AG04450 (cell line): ENCODE measurements at regions not wholly inside any gene's neighbourhood (a gene's known extent, or its start where the extent isn't known, plus 50 kb on each side); places are given as distances from the start of the nearest gene placed in this dataset.

Experiments
- CTCF ChIA-PET: fragments of 300-600, 350-600 bp; formaldehyde crosslinking; extraction: SDS; loops from one replicate; lab custom pipeline; 2022; ENCODE audit warnings: antibody characterized with exemption, inconsistent platforms; lab: Charles Lee
- POLR2A ChIA-PET: fragments of 350-600 bp; formaldehyde crosslinking; extraction: SDS; loops from one replicate; lab custom pipeline; 2021; ENCODE audit warnings: antibody characterized with exemption, inconsistent platforms; lab: Yijun Ruan, JAX
- DNase-seq: peaks from one replicate; pipeline ENCODE4 v3.0.0-alpha.2; 2011; ENCODE audit warnings: low read depth, low spot score
- H3K27ac ChIP-seq: one replicate; pipeline ENCODE4 v1.5.1; 2012; ENCODE audit warnings: low read depth, low read length, control low read depth
- H3K27me3 ChIP-seq: one replicate; pipeline ENCODE4 v1.6.0; 2012; ENCODE audit warnings: low read length; ENCODE audit not compliant: control insufficient read depth, insufficient read depth
- H3K4me3 ChIP-seq: 2 replicates; pipeline ENCODE4 v1.5.1; 2011; ENCODE audit warnings: mild to moderate bottlenecking, low read depth, low read length, control low read depth
- H3K9me3 ChIP-seq: 2 replicates; pipeline ENCODE4 v1.5.1; 2012; ENCODE audit warnings: low read length; ENCODE audit not compliant: control insufficient read depth, insufficient read depth
- TF ChIP-seq, protein P1 (sequence below): IDR thresholded peaks from 2 replicates; pipeline ENCODE4 v1.5.1; 2011; ENCODE audit warnings: low read depth, low read length, control low read depth, inconsistent platforms

DNA sequence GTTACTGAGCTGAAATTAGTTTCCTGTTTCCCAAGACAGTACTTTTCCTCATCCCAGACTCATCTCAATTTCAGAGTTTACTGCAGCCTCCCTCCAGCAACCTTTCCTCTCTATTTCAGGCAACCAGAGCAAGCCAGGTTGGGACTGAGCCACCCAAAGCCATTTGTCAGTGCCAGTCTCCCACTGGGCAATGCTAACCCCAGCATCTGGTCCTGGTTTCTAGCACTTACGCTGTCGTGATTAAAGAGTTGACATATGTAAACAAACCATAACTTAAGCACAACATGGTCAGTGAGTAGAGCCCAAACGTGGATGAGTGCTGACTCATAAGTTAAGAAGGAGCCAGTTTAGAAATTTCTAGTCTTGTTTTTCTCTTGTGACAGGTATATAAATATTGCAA lies 119.6 kb upstream of the BLID start:
- no peaks in the 10 kb centered on the region for H3K27me3 ChIP-seq
- peak overlapping the region; percentile 74 for H3K27ac ChIP-seq
- ChIA-PET CTCF (interaction anchor here (1.0 to 4.7 kb wide), 2 partner anchors 20 to 33 kb away, joined by 4 to 27 read pairs; no protein-coding TSS in a partner anchor), POLR2A (interaction anchor here (1.2 to 1.6 kb wide), 2 partner anchors 20 to 25 kb away, joined by 3 to 9 read pairs; no protein-coding TSS in a partner anchor)
- H3K4me3 ChIP-seq = no peak overlapping the region
- TF ChIP-seq, protein P1, sequence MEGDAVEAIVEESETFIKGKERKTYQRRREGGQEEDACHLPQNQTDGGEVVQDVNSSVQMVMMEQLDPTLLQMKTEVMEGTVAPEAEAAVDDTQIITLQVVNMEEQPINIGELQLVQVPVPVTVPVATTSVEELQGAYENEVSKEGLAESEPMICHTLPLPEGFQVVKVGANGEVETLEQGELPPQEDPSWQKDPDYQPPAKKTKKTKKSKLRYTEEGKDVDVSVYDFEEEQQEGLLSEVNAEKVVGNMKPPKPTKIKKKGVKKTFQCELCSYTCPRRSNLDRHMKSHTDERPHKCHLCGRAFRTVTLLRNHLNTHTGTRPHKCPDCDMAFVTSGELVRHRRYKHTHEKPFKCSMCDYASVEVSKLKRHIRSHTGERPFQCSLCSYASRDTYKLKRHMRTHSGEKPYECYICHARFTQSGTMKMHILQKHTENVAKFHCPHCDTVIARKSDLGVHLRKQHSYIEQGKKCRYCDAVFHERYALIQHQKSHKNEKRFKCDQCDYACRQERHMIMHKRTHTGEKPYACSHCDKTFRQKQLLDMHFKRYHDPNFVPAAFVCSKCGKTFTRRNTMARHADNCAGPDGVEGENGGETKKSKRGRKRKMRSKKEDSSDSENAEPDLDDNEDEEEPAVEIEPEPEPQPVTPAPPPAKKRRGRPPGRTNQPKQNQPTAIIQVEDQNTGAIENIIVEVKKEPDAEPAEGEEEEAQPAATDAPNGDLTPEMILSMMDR = no peak
- DNase-seq = peak; percentile 94
- H3K9me3 ChIP-seq = no peaks in the 10 kb centered on the region

- DNase-seq = no peak
- TF ChIP-seq, protein P1 = no peak
- CTCF ChIA-PET = interaction anchor here (1.0 to 4.7 kb wide), 2 partner anchors 19 to 32 kb away, joined by 4 to 27 read pairs; no protein-coding TSS in a partner anchor
- H3K27me3 ChIP-seq = no peaks in the 10 kb centered on the region
- no peak overlapping the region for H3K27ac ChIP-seq
- H3K9me3 ChIP-seq = no peaks in the 10 kb centered on the region
- H3K4me3 ChIP-seq = no peak overlapping the region
- POLR2A ChIA-PET = interaction anchor here (0.6 to 1.6 kb wide), 3 partner anchors 19 to 223 kb away, joined by 3 to 9 read pairs (median 3); no protein-coding TSS in a partner anchor
Observed at GRCh38 chr11:122234780-122235179, 118.8 kb upstream of the BLID start.

GRCh38 chr11:122234257-122234656 lies 118.2 kb upstream of the BLID start:
- CTCF ChIA-PET = interaction anchor here (4.7 kb wide), 1 partner anchor 18 kb away, joined by 27 read pairs; no protein-coding TSS in a partner anchor
- no peak for DNase-seq
- no peaks in the 10 kb centered on the region for H3K9me3 ChIP-seq
- H3K27ac ChIP-seq = no peak overlapping the region
- POLR2A ChIA-PET = interaction anchor here (1.2 to 1.6 kb wide), 2 partner anchors 19 to 24 kb away, joined by 3 to 9 read pairs; no protein-coding TSS in a partner anchor
- no peaks in the 10 kb centered on the region for H3K27me3 ChIP-seq
- TF ChIP-seq, protein P1 = no peak
- no peak overlapping the region for H3K4me3 ChIP-seq

GRCh38 chr11:122232985-122233384 lies 117.0 kb upstream of the BLID start:
- CTCF ChIA-PET = interaction anchor here (0.6 to 4.7 kb wide), 3 partner anchors 14 to 348 kb away, joined by 3 to 27 read pairs (median 4); no protein-coding TSS in a partner anchor
- Histone ChIP-seq H3K27me3 (no peaks in the 10 kb centered on the region), H3K4me3 (no peak overlapping the region), H3K27ac (no peak overlapping the region), H3K9me3 (no peaks in the 10 kb centered on the region)
- POLR2A ChIA-PET = interaction anchor here (1.2 kb wide), 1 partner anchor 18 kb away, joined by 3 read pairs; no protein-coding TSS in a partner anchor
- TF ChIP-seq, protein P1 = no peak
- no peak for DNase-seq

DNA sequence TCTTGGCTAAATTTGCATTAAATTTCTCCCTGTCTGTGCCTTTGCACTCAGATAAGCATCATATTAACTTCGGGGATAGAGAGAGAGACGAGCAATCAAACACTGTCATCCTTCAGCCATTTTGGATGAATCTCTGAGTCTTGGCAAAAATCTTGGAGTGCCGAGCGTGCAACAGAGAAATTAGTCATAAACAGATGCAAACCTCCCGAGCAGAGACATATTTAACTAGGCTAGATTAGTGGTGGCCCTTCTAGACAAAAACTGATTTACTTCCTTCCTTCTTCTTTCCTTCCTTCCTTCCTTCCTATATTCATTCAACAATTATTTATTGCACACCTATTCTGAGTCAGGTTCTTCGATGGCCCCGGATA lies 114.4 kb upstream of the BLID start:
- CTCF ChIA-PET = interaction anchor here (0.6 to 1.0 kb wide), 2 partner anchors 14 to 276 kb away, joined by 3 to 4 read pairs; no protein-coding TSS in a partner anchor
- Histone ChIP-seq H3K27me3 (no peaks in the 10 kb centered on the region), H3K27ac (no peak overlapping the region), H3K9me3 (no peaks in the 10 kb centered on the region), H3K4me3 (no peak overlapping the region)
- no peak for DNase-seq
- POLR2A ChIA-PET = no interaction called here
- TF ChIP-seq, protein P1 = no peak
